Testis (tissue), 2 donors: ENCODE measurements at regions not wholly inside any gene's neighbourhood (a gene's known extent, or its start where the extent isn't known, plus 50 kb on each side); places are given as distances from the start of the nearest gene placed in this dataset.

ENCODE experiments used
- DNase-seq: peaks from one replicate; pipeline ENCODE4 v3.0.0-alpha.2; 2019
- H3K27ac ChIP-seq, 2 donors: fragments of 200-600 bp; sonication (generic); one replicate each; pipeline ENCODE4 v1.5.1; 2019
- H3K27me3 ChIP-seq: fragments of 200-600 bp; sonication (generic); one replicate; pipeline ENCODE4 v1.5.1; 2019
- H3K36me3 ChIP-seq: fragments of 200-600 bp; sonication (generic); one replicate; pipeline ENCODE4 v1.5.1; 2017; ENCODE audit warnings: low read depth; ENCODE audit errors: missing control alignments
- H3K4me1 ChIP-seq: fragments of 200-600 bp; sonication (generic); one replicate; pipeline ENCODE4 v1.5.1; 2019
- H3K4me3 ChIP-seq, 2 donors: fragments of 200-600 bp; sonication (generic); one replicate each; pipeline ENCODE4 v1.5.1; 2017 to 2019
- H3K9me3 ChIP-seq: fragments of 200-600 bp; sonication (generic); one replicate; pipeline ENCODE4 v1.5.1; 2017
- POLR2A ChIP-seq: fragments of 450-650 bp; IDR thresholded peaks from one replicate; pipeline ENCODE4 v1.6.1; 2017; ENCODE audit warnings: antibody characterized with exemption, mild to moderate bottlenecking, moderate library complexity
- WGBS, 2 donors: methylation state at CpG; one replicate each; pipeline ENCODE4 v1.1.5; 2018; 5-methylcytosine and 5-hydroxymethylcytosine counted together
- intact Hi-C: fragments of 100-400 bp; cut with DNase I; formaldehyde crosslinking; loops from one replicate; pipeline ENCODE4 v1.15.1; 2023; ENCODE audit warnings: low total_unique reads
- TF ChIP-seq, protein P1 (sequence below), 3 experiments: fragments of 450-650 bp in 2 of 3; fragments of 200-600 bp in 1 of 3; sonication (generic) in 1 of 3; IDR thresholded peaks; one replicate each; pipeline ENCODE4 v1.5.1; 2016 to 2019; ENCODE audit warnings: antibody characterized with exemption in 3 of 3, mild to moderate bottlenecking in 2 of 3, moderate library complexity in 1 of 3

DNA sequence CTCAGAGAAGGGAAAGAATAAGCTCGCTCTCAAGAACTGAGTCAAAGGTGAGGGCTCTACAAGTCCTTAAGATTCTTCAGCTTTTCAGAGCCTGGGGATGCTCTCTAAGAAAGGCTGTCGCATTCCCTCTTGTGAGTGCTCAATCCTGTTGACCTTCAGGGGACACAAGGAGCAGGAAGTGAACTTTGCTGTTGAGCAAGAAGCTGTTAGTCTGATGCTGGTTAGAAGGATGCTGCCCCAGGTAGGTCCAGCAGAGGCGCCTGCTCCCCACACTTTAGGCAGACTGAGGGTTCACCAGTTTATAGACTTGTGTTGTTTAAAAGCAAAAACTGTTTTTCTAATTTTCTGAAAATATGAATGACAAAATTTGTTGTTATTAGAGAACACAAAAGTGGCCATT is 125.4 kb upstream of the SPOCK3 start:
- Histone ChIP-seq H3K4me3 (no peak overlapping the region), H3K27me3 (no peaks in the 10 kb centered on the region), H3K9me3 (no peaks in the 10 kb centered on the region), H3K27ac (no peak overlapping the region), H3K4me1 (no peaks in the 10 kb centered on the region), H3K36me3 (no peaks in the 10 kb centered on the region)
- DNase-seq = no peak
- intact Hi-C loops = no loop called here
- 54 to 55% methylated on average over 3 of the region's 3 CpGs for WGBS, 2 donors
- TF ChIP-seq, protein P1, sequence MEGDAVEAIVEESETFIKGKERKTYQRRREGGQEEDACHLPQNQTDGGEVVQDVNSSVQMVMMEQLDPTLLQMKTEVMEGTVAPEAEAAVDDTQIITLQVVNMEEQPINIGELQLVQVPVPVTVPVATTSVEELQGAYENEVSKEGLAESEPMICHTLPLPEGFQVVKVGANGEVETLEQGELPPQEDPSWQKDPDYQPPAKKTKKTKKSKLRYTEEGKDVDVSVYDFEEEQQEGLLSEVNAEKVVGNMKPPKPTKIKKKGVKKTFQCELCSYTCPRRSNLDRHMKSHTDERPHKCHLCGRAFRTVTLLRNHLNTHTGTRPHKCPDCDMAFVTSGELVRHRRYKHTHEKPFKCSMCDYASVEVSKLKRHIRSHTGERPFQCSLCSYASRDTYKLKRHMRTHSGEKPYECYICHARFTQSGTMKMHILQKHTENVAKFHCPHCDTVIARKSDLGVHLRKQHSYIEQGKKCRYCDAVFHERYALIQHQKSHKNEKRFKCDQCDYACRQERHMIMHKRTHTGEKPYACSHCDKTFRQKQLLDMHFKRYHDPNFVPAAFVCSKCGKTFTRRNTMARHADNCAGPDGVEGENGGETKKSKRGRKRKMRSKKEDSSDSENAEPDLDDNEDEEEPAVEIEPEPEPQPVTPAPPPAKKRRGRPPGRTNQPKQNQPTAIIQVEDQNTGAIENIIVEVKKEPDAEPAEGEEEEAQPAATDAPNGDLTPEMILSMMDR (IDR thresholded peaks at IDR 0.05) = no peak
- no peak for TF ChIP-seq POLR2A

DNA sequence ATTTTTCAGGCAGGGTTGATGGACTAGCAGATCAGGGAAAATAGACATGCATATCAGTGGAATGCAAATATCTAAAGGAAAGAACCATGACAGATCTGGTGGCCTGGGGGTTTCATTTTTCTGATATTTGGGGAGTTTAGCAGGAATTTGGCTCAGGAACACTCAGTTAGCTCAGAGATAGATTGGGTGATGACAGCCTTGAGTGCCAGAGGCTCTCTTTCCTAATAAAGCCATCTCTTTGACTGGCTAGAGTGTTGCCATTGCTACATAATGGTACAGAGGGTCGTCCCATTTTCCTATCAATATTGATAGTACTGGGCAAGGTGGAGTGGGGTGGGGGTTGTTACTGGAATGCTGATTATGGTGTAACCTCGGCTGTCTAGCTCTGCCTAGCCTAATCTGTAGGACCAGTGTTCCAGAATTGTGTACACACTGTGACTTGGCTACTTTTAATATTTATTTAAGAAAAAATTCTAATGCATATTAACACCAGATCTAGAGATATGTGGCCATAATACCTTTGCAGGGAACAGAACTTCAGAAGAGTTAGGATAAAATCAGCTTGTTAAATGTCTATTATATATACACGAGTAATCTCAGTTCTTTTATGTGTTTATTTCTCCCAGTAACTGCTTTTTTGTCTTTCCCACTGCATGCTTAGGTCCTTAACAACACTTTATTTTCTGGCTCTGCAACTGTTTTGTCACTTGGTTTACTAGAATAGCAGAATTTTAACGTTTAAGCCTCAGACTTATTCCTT is 145.0 kb upstream of the SPOCK3 start:
- H3K27ac ChIP-seq = no peak overlapping the region
- H3K9me3 ChIP-seq = no peaks in the 10 kb centered on the region
- 35 to 50% methylated on average over 4 of the region's 4 CpGs for WGBS, 2 donors
- no peak overlapping the region for H3K4me3 ChIP-seq
- H3K36me3 ChIP-seq = no peaks in the 10 kb centered on the region
- intact Hi-C loops = no loop called here
- TF ChIP-seq POLR2A = no peak
- TF ChIP-seq, protein P1 (IDR thresholded peaks at IDR 0.05) = no peak
- no peaks in the 10 kb centered on the region for H3K27me3 ChIP-seq
- no peaks in the 10 kb centered on the region for H3K4me1 ChIP-seq
- no peak for DNase-seq

DNA sequence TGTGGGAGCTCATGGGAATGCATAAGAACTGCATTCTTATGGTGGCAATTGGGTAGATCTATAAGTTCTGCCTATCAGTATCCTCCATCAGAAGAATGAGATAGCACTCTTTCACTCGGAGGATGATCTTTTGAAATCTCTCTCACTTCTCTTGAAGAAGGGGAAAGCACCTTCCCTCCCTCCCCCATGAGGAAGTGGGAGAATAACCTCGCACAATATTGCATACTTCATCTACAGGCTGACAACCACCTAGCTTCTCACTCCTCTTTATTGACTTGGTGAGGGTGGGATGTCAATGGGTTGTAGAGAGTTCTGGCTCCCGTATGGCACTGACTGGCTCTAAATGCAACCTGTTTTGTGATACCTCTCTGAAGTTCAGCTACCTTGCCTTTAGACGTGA is 146.7 kb upstream of the SPOCK3 start:
- H3K4me3 ChIP-seq = no peak overlapping the region
- no peaks in the 10 kb centered on the region for H3K36me3 ChIP-seq
- no peak for DNase-seq
- H3K27me3 ChIP-seq = no peaks in the 10 kb centered on the region
- H3K4me1 ChIP-seq = no peaks in the 10 kb centered on the region
- no peak for TF ChIP-seq POLR2A
- TF ChIP-seq, protein P1 (IDR thresholded peaks at IDR 0.05) = no peak
- H3K9me3 ChIP-seq = no peaks in the 10 kb centered on the region
- H3K27ac ChIP-seq = no peak overlapping the region
- intact Hi-C loops = no loop called here
- WGBS, 2 donors = 60 to 61% methylated on average over 4 of the region's 4 CpGs

DNA sequence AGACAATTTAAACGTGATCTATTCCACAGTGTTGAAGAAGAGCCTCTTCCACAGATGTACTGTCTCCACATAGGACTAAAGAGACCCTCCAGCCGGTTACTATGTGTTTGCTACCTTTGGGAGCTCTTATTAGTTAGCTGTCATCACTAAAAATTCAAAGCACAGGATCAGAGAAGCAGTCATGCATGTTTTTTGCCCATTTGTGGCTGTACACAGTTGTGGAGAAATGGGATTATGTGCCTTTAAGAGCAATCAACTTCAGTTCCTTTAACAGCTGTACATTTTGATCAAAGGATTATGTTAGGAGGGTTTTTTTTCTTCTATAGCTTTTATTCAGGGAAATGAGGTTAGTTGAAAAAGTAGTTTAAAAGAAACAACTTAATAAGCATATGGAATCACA is 149.0 kb upstream of the SPOCK3 start:
- H3K4me1 ChIP-seq = no peaks in the 10 kb centered on the region
- intact Hi-C loops = no loop called here
- H3K27me3 ChIP-seq = no peaks in the 10 kb centered on the region

More for the DNA sequence above, 149.0 kb upstream of the SPOCK3 start:
- 79 to 85% methylated on average over 2 of the region's 2 CpGs for WGBS, 2 donors
- H3K4me3 ChIP-seq = no peak overlapping the region
- H3K36me3 ChIP-seq = no peaks in the 10 kb centered on the region
- DNase-seq = no peak
- TF ChIP-seq POLR2A = no peak
- TF ChIP-seq, protein P1 (IDR thresholded peaks at IDR 0.05) = no peak
- H3K27ac ChIP-seq = no peak overlapping the region
- no peaks in the 10 kb centered on the region for H3K9me3 ChIP-seq
